Lower leg skin (tissue), 3 donors: ENCODE measurements at regions not wholly inside any gene's neighbourhood (a gene's known extent, or its start where the extent isn't known, plus 50 kb on each side); places are given as distances from the start of the nearest gene placed in this dataset.

Experiments used
- CTCF ChIP-seq, 3 donors: fragments of 450-650 bp; IDR thresholded peaks; one replicate each; pipeline ENCODE4 v1.5.1; 2016; ENCODE audit warnings: antibody characterized with exemption in 3 of 3, mild to moderate bottlenecking in 3 of 3, moderate library complexity in 2 of 3
- POLR2A ChIP-seq, 2 donors: fragments of 450-650 bp; IDR thresholded peaks; one replicate each; pipeline ENCODE4 v1.6.1; 2016 to 2017; ENCODE audit warnings: antibody characterized with exemption in 2 of 2, mild to moderate bottlenecking in 1 of 2, moderate library complexity in 1 of 2

- no peak for TF ChIP-seq CTCF (IDR thresholded peaks at IDR 0.05)
- TF ChIP-seq POLR2A (IDR thresholded peaks at IDR 0.05) = no peak
Measured at GRCh38 chr3:197454014-197454413, 101.8 kb downstream of the BDH1 start.
